Activated CD8-positive, alpha-beta T cell treated with anti-CD3 and anti-CD28 coated beads, Interleukin-2, amount 10 ng/mL, durations not matched to agents 7 days and 5 days (primary cell): ENCODE measurements at regions not wholly inside any gene's neighbourhood (a gene's known extent, or its start where the extent isn't known, plus 50 kb on each side); places are given as distances from the start of the nearest gene placed in this dataset.
"Not testable (repeated sequence)": the region's sequence is repeated elsewhere in the genome, so short reads cannot be mapped to it uniquely, and the experiment has no call there.

Experiments used
- ATAC-seq: fragments of 150-1000 bp; cut with Tn5 transposase; one replicate; pipeline ENCODE4 v1.10.0; 2021; ENCODE audit warnings: moderate library complexity
- CTCF ChIA-PET: fragments of 350-600 bp; sonication (Branson Sonifier 250); formaldehyde crosslinking; loops from one replicate; lab custom pipeline; 2021; ENCODE audit warnings: antibody characterized with exemption; lab: Charles Lee
- POLR2A ChIA-PET: fragments of 350-600 bp; sonication (Branson Sonifier 250); formaldehyde crosslinking; loops from one replicate; lab custom pipeline; 2021; ENCODE audit warnings: antibody characterized with exemption; lab: Charles Lee
- DNase-seq: peaks from one replicate; pipeline ENCODE4 v3.0.0-alpha.2; 2020
- H3K27ac Mint-ChIP-seq: one replicate; pipeline ENCODE4 v1.8.0; 2021; ENCODE audit warnings: mild to moderate bottlenecking, mixed read lengths
- H3K27me3 Mint-ChIP-seq: one replicate; pipeline ENCODE4 v1.8.0; 2021; ENCODE audit warnings: low read depth, mixed read lengths
- H3K36me3 Mint-ChIP-seq: one replicate; pipeline ENCODE4 v1.8.0; 2021; ENCODE audit warnings: low read depth, mixed read lengths
- H3K4me1 Mint-ChIP-seq: one replicate; pipeline ENCODE4 v1.8.0; 2021; ENCODE audit warnings: low read depth, mixed read lengths
- H3K4me3 Mint-ChIP-seq: one replicate; pipeline ENCODE4 v1.8.0; 2021; ENCODE audit warnings: mild to moderate bottlenecking, mixed read lengths
- H3K9me3 Mint-ChIP-seq: one replicate; pipeline ENCODE4 v1.8.0; 2022; ENCODE audit warnings: mixed read lengths; ENCODE audit not compliant: insufficient read depth

GRCh38 chr21:9749741-9750230, 771.6 kb upstream of the TPTE start:
- H3K36me3 Mint-ChIP-seq, H3K4me3 Mint-ChIP-seq, CTCF ChIA-PET, H3K27me3 Mint-ChIP-seq, H3K27ac Mint-ChIP-seq, POLR2A ChIA-PET, H3K4me1 Mint-ChIP-seq, DNase-seq, ATAC-seq: not testable (repeated sequence)
- peaks cover 24% of the 10 kb centered on the region for H3K9me3 Mint-ChIP-seq

- POLR2A ChIA-PET = no interaction called here
- no peak for ATAC-seq
- H3K27ac Mint-ChIP-seq = no peak overlapping the region
Observed at GRCh38 chr21:9750341-9751086, 770.9 kb upstream of the TPTE start.

GRCh38 chr21:9751087-9751585, 770.2 kb upstream of the TPTE start:
- CTCF ChIA-PET, ATAC-seq, H3K4me3 Mint-ChIP-seq, DNase-seq, H3K36me3 Mint-ChIP-seq, H3K27ac Mint-ChIP-seq, POLR2A ChIA-PET, H3K4me1 Mint-ChIP-seq, H3K27me3 Mint-ChIP-seq: not testable (repeated sequence)
- H3K9me3 Mint-ChIP-seq = peaks cover 30% of the 10 kb centered on the region

More at GRCh38 chr21:9750341-9751086, 770.9 kb upstream of the TPTE start:
- Mint-ChIP-seq H3K27me3 (no peaks in the 10 kb centered on the region), H3K4me1 (no peaks in the 10 kb centered on the region), H3K36me3 (no peaks in the 10 kb centered on the region), H3K4me3 (no peak overlapping the region), H3K9me3 (peaks cover 24% of the 10 kb centered on the region)
- CTCF ChIA-PET = no interaction called here
- DNase-seq = no peak

- DNase-seq, H3K27ac Mint-ChIP-seq, H3K36me3 Mint-ChIP-seq, H3K4me1 Mint-ChIP-seq, ATAC-seq, POLR2A ChIA-PET, H3K4me3 Mint-ChIP-seq, H3K27me3 Mint-ChIP-seq, CTCF ChIA-PET: not testable (repeated sequence)
- H3K9me3 Mint-ChIP-seq = peaks cover 30% of the 10 kb centered on the region
Observed at GRCh38 chr21:9752028-9752427, 769.4 kb upstream of the TPTE start.

- DNase-seq, H3K4me3 Mint-ChIP-seq, H3K27ac Mint-ChIP-seq, H3K27me3 Mint-ChIP-seq, ATAC-seq, H3K36me3 Mint-ChIP-seq, CTCF ChIA-PET, H3K4me1 Mint-ChIP-seq, POLR2A ChIA-PET: not testable (repeated sequence)
- peaks cover 17% of the 10 kb centered on the region for H3K9me3 Mint-ChIP-seq
Observed at GRCh38 chr21:9753441-9753840, 767.9 kb upstream of the TPTE start.

GRCh38 chr21:9753943-9754342, 767.4 kb upstream of the TPTE start:
- DNase-seq = no peak
- ChIA-PET CTCF (no interaction called here), POLR2A (no interaction called here)
- H3K4me3 Mint-ChIP-seq = no peak overlapping the region
- H3K4me1 Mint-ChIP-seq = no peaks in the 10 kb centered on the region
- ATAC-seq = no peak
- H3K27ac Mint-ChIP-seq = no peak overlapping the region
- peaks cover 12% of the 10 kb centered on the region for H3K9me3 Mint-ChIP-seq
- no peaks in the 10 kb centered on the region for H3K27me3 Mint-ChIP-seq
- no peaks in the 10 kb centered on the region for H3K36me3 Mint-ChIP-seq

- ATAC-seq, CTCF ChIA-PET, H3K9me3 Mint-ChIP-seq, DNase-seq, H3K36me3 Mint-ChIP-seq, H3K4me1 Mint-ChIP-seq, H3K27me3 Mint-ChIP-seq, H3K27ac Mint-ChIP-seq, H3K4me3 Mint-ChIP-seq, POLR2A ChIA-PET: not testable (repeated sequence)
Observed at GRCh38 chr21:9754434-9754833, 766.9 kb upstream of the TPTE start.

- Mint-ChIP-seq H3K27ac (no peak overlapping the region), H3K36me3 (no peaks in the 10 kb centered on the region), H3K27me3 (no peaks in the 10 kb centered on the region), H3K9me3 (peaks cover 10% of the 10 kb centered on the region), H3K4me3 (no peak overlapping the region), H3K4me1 (no peaks in the 10 kb centered on the region)
- no peak for ATAC-seq
- DNase-seq = no peak
- ChIA-PET CTCF (no interaction called here), POLR2A (no interaction called here)
Observed at GRCh38 chr21:9755611-9756010, 765.8 kb upstream of the TPTE start.

GRCh38 chr21:9756677-9757076, 764.7 kb upstream of the TPTE start:
- no peaks in the 10 kb centered on the region for H3K36me3 Mint-ChIP-seq
- H3K4me1 Mint-ChIP-seq = no peaks in the 10 kb centered on the region
- H3K4me3 Mint-ChIP-seq = no peak overlapping the region
- peaks cover 10% of the 10 kb centered on the region for H3K9me3 Mint-ChIP-seq
- ChIA-PET POLR2A (no interaction called here), CTCF (no interaction called here)
- ATAC-seq (no peak), DNase-seq (no peak)
- no peaks in the 10 kb centered on the region for H3K27me3 Mint-ChIP-seq
- H3K27ac Mint-ChIP-seq = no peak overlapping the region

GRCh38 chr21:9757118-9757517, 764.3 kb upstream of the TPTE start:
- H3K36me3 Mint-ChIP-seq, H3K4me3 Mint-ChIP-seq, H3K9me3 Mint-ChIP-seq, H3K27me3 Mint-ChIP-seq, POLR2A ChIA-PET, CTCF ChIA-PET, H3K27ac Mint-ChIP-seq, DNase-seq, H3K4me1 Mint-ChIP-seq, ATAC-seq: not testable (repeated sequence)

GRCh38 chr21:9757572-9757971, 763.8 kb upstream of the TPTE start:
- ATAC-seq, H3K36me3 Mint-ChIP-seq, H3K4me3 Mint-ChIP-seq, H3K9me3 Mint-ChIP-seq, H3K27ac Mint-ChIP-seq, CTCF ChIA-PET, POLR2A ChIA-PET, H3K27me3 Mint-ChIP-seq, DNase-seq, H3K4me1 Mint-ChIP-seq: not testable (repeated sequence)

- ChIA-PET POLR2A (no interaction called here), CTCF (no interaction called here)
- H3K9me3 Mint-ChIP-seq = peaks cover 10% of the 10 kb centered on the region
- no peaks in the 10 kb centered on the region for H3K36me3 Mint-ChIP-seq
- no peak overlapping the region for H3K27ac Mint-ChIP-seq
- no peak for ATAC-seq
- no peaks in the 10 kb centered on the region for H3K4me1 Mint-ChIP-seq
- no peak overlapping the region for H3K4me3 Mint-ChIP-seq
- no peak for DNase-seq
- no peaks in the 10 kb centered on the region for H3K27me3 Mint-ChIP-seq
Observed at GRCh38 chr21:9758141-9758540, 763.2 kb upstream of the TPTE start.
